HG03575 (cell line): ENCODE measurements at regions not wholly inside any gene's neighbourhood (a gene's known extent, or its start where the extent isn't known, plus 50 kb on each side); places are given as distances from the start of the nearest gene placed in this dataset.

Source experiments
- ATAC-seq: cut with Tn5 transposase; IDR thresholded peaks from one replicate; pipeline ENCODE4 v1.9.1; 2021; ENCODE audit not compliant: unreplicated experiment, insufficient number of reproducible peaks, low FRiP score; ENCODE audit errors: extremely low read depth

DNA sequence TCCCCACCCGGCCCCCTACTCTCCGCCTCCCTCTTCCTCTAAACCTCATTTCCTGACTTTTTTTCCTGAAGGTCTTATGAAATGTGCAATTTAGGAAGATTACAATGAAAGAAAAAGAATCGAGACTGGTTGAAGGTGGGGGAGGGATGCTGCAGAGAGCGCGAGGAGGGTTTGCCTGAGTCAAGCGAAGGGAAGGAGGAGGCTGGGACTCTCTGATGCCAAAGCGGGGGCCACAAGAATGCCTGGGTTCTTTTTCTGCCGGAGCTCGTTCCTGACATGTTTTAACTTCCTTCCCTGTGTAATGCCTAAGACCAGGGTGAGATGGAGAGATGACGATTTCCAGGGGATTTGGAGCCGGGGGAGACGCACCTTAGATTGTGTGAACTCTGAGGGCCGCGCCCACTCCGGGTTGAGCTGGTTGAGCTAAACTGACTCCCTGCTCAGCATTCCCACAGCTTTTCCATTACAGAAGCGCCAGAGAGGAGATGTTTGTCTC lies 270.5 kb upstream of the SORL1-AS1 start:
- no peak for ATAC-seq

DNA sequence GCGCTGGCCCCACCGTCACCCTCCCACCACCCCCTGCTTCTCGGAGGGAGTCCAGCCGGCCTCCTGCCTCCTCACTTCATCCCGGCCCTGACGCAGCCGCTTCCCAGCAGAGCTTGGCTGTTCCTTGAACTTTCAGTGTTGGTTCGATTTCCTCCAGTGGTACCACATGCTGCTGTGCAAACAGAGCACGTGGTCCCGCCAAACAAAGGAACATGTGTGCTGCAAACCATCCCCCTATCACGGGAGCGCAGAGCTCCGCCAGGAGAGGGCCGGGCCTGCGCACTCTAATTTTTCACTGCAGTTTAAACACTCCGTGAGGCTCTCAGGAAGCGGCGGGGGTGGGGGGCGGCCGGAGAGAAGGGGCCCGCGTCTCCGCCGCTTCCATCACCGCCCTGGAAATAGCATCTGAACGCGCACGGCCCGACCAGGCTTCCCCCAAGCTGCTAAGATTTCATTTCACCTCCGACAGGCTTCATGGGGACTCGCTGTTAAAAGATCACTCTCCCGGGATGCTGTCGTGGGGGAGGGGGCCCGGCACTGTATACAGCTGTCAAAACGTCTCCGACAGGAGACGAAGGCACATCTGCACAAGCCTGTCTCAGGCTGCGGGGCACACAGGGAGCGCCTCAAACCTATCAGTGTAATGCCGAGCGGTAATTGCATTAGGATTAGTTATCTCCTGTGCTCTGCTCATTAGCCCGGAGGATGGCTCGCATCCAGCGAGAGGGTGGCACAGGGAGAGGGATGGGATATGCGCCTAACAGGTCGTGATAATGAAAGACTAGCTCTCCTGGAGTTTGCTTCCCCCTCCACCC lies 269.9 kb upstream of the SORL1-AS1 start:
- ATAC-seq = no peak

DNA sequence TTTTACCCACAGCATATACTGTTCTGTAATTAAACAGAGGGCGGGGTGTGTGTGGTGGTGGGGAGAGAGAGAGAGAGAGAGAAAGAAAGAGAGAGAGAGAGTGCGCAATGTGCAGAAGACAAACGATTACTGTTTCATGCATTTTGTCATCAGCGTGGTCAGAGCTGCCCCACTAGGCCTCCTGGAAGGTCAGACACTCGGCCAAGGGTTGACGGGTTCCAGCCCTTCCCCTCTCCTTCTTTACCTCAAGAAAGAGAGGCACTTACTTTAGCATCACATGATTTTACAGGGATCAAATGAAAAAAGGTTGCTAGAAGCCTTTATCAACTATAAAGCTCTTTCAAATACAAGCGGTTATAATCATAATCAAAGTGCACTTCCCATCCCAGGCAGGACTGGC lies 269.2 kb upstream of the SORL1-AS1 start:
- no peak for ATAC-seq

GRCh38 chr11:121721448-121721847 lies 268.7 kb upstream of the SORL1-AS1 start:
- ATAC-seq = no peak

- no peak for ATAC-seq
These were observed 264.5 kb upstream of the SORL1-AS1 start for GRCh38 chr11:121717296-121717695.

DNA sequence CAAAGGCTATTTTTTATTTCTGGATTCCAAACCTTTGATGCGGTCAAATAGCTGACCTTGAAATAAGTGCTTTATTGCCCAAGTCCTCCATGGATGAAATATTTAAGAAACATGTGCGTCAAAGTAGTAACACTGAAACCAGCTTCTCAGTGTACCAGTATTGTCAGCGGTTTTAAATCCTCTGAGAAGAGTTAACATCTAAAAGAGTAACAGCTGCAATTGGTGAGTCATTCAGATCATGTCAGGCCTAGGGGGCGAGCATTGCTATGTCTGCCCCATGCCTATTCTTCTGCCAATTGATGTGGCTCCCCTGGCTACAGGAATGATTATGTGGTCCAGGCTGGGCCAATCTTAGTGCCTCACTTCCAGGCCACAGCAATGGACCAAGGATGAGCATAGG lies 263.3 kb upstream of the SORL1-AS1 start:
- ATAC-seq = no peak

- no peak for ATAC-seq
These were observed 262.6 kb upstream of the SORL1-AS1 start for GRCh38 chr11:121715405-121715804.

DNA sequence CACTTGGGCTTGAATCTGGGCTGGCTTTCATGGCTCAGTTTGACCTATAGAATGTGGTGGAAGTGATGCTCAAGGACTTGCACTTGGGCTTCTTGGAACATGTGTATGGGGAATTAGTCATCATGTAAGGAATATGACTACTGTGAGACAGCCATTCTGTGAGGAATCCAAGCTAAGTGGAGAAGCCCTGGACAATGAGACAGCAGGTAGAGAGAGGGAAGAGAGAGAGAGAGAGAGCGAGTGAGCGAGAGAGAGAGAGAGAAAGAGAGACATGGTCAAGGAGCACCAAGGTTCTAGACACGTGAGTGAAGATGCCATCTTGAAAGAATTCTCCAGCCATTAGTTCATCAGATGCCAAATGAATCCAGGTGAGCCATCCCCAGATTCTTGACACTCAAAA lies 261.6 kb upstream of the SORL1-AS1 start:
- no peak for ATAC-seq

GRCh38 chr11:121711939-121712338 lies 259.2 kb upstream of the SORL1-AS1 start:
- ATAC-seq = no peak

DNA sequence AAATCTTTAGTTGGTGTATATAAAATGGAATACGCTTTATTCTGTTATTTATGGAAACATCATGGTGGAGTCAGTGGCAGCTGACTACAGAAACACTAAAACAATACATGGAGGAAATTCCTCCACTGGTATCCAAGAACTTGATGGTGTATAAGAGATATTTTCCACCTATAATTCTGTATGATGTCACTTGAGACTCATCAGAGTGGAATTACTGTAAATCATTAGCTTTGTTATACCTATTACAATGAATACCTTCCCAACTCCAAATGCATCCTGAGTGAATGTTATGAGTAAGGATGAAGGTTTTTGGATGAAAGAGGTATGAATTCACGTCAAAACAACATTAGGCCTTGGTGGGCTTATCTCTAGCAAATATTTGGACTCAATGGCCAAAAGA lies 258.5 kb upstream of the SORL1-AS1 start:
- no peak for ATAC-seq

DNA sequence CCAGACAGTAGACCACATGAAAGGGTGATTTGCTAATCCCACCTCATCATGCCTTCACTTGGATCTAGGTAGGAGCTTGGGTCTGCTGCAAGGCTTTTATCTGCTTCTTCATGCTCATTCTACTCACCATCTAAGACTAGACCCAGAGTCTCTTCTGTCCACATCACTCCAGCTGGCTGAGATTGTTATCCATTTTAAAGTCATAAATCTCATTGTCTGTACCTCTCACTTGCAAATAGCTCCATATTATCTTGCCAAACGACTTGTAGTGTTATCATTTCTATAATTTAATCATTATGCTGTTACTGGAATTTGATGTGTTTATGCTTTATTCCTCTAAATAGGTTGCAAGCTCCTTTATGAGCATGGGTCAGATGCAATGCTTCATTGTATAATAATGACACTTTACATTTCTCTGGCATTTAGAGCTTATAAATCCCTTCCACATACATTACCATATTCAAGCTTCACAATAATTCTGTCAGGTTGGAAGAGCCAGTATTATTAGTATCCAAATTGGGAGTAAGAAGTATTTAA lies 254.2 kb upstream of the SORL1-AS1 start:
- ATAC-seq = no peak

DNA sequence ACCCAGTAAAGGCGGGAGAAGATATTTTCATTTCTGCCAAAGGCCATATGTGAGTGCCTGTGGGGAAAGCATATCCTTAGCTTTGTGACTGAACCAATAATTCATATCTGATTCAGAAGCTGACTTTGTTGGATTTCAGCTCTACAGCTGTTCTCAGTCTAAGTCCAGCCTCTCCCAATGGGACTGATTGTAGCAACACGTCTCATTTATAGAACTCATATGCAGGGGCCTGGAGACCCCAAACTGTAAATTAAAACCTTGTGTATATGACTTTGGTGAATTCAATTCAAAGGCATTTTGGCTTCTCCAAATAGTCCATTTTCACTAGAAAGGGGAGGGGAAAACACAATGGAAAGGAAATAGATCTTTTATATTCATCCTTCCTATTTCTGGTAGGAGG lies 250.4 kb upstream of the SORL1-AS1 start:
- no peak for ATAC-seq

DNA sequence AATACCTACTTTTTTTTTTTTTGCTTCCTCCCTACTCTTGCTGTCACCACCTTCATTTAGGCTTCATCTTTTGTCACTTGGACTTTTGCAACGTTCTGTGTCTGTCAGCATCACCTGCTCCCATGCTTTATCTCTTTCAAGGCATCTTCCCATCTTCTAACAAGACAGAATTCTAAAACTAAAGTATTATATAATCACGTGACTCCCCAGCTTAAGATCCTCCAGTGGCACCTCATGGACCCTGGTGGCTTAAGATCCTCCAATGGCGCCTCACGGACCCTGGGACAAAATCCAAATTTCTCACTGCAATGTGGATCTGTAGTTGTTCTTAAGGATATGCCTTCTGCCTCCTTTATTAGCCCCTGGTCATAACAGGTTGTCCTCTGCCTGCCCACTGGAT lies 248.2 kb upstream of the SORL1-AS1 start:
- no peak for ATAC-seq

DNA sequence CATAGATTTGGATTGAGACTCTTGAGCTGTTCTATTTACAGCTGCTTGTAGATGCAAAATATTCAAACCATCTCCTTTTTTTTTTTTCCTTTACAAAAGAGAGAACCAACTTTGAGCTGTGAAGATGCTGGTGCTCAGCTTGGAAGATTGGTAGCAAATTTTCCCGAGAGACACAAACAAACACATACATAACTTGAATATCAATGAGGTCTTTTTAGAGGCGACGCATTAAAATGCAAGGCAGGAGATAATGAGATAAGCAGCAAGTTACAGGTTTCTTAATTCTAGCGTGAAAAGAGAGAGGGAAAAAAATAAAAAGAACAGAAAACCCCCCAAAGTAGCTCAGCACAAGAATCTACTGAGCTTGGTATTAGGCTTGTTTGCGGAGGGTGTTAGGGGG lies 247.0 kb upstream of the SORL1-AS1 start:
- ATAC-seq = no peak

GRCh38 chr11:121696931-121697670 lies 244.3 kb upstream of the SORL1-AS1 start:
- ATAC-seq = no peak

- ATAC-seq = no peak
These were observed 243.6 kb upstream of the SORL1-AS1 start for GRCh38 chr11:121696177-121696871.

DNA sequence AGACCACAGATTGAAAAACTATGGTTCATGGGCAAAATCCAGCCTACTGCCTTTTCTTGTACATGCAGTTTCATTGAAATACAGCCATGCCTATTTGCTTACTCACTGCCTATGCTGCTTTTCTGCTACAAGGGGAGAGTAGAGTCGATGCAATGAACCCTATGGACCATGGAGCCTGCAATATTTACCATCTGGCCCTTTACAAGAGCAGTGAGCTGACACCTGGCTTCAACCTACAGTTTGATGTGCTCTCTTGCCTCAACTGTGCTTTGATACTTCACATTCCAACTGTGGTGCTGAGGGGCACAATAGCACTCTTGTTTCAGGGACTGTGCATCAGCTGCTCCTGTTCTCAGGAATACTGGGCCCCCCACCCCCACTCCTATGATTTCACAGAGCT lies 239.5 kb upstream of the SORL1-AS1 start:
- no peak for ATAC-seq

DNA sequence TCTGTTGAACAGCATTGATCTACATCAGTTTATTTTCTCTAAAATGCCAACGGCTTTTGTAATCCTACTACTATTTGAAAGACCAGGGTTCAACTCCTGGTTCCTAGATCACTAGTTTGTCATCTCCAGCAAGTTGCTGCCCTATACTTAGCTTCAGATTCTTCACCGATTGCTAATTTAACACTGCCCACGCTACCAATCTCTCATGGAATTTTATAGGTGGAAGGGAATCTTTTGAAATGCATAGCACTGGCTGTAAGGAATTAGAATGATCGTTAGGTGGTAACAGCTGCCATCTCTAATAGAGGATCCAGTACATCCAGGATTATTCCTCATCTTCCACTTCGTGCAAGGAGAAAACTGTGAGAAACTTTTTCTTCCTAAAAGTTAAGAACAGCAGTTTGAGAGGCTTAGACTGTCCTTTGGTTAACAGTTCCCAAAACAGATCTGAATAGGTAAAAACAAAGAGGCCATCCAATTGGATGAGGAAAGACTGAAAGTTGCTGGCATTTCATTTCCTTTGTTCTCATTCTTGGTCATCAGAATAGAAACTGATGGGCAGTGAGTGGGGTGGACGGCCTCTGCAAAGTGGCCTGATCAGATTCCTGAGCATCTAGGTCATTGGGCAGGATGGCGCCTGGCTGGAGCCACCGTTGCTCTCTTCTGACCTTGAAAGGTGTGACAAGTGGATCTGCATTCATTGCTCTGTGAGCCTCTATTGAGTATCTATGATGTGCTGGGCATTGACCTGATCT lies 236.3 kb upstream of the SORL1-AS1 start:
- no peak for ATAC-seq

DNA sequence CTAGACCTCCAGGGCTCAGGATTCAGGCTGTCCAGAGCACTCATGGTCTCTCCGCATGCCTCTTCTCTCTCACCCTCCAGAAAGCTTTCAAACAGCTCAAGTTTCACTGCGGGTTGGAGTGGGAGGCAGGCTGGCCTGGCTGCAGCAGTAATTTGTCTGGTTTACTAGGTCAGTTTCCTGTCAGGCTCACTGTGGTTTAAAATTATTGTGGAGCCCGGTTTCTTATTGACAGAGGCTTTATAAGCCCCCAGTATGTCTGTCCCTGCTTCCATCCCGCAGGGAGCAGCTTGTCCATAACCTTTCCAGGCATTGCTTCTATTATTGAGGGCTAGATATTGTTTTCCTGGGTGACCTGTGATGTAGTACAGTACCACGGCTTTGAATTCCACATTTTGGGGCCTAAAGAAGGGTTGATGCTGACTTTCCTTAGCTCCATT lies 235.3 kb upstream of the SORL1-AS1 start:
- no peak for ATAC-seq
